ENCODE measurements at regions not wholly inside any gene's neighbourhood (a gene's known extent, or its start where the extent isn't known, plus 50 kb on each side); places are given as distances from the start of the nearest gene placed in this dataset.

DNA sequence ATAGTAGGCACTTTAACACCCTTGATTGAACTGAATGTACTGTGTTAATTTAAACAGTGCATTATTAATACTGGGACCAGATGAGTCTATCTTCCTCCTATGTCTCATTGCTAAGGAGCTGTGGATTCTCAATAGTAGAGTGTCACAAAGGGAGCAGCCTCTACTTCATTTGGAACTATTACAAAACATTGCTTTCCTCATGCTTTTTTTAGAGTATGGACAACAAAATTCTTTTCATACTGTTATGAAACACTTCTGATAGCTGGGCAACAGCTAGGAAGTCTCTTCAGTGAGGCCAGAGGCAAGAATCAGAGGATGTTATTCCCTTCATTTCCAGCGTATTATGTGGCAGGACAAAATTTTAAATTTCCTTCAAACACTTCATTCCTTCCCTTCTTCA lies 160.8 kb downstream of the FBXO8 start:
- FAIRE-seq = no peak
- DNase-seq (ENCODE audit: low spot score in 2 of 2) = no peak

DNA sequence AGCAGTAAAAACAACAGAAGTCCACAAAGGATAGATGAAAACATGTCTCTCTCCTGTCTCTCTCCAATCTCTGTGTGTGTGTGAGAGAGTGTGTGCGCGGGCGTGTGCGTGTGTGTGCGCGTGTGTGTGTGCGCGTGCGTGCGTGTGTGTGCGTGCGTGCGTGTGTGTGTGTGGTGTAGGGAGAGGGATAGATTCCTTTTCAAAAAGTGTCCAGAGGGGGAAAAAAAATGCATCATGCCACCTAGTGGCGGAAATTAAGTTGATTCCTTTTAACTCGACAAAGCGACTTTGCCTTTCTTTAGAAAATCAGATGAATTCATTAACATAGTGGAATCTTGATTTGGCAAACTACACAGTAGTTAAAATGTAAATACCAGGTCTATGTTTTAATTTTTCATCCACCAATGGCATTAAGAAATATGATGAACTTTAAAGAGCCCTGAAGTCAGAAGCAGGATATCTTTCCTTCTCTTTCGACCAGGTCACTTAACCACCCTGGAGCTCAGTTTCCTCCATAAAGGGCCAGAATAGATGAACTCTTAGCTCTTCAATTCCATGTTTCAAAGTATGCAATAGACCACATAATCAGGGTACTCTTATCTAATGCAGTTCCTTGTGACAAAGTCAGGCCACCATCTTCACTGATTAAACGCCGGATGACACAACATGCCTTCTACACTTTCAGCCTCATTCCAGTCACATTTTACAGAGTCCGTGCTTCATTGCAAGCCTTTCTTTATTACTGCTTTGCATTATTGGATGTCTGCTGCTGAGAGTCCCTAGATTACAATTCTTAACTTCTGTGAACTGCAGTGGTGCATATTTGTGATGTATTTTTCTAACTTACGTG lies 162.8 kb downstream of the FBXO8 start:
- no peak for FAIRE-seq
- peak in 1 of 2 donors; percentile 39 for DNase-seq (ENCODE audit: low spot score in 2 of 2)

DNA sequence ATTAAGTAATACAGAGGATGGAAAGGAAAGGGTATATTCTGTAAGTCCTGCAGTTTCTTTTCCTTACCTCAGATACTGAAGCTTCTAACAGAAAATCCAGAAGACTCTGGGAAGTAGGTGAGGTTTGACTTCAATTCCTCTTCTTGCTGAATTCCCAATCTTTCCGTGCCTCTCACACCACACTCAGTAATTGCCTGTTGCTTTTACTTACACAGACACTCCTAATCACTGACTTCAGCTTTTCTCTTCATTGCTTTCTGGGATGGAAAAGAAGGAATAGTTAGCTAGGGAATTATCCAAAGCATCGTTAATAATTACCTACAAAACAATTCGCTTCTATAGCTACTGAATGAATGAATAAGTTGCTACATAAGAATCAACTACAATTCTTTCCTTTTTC lies 163.6 kb downstream of the FBXO8 start:
- DNase-seq (ENCODE audit: low spot score in 2 of 2) (no peak), FAIRE-seq (no peak)

DNA sequence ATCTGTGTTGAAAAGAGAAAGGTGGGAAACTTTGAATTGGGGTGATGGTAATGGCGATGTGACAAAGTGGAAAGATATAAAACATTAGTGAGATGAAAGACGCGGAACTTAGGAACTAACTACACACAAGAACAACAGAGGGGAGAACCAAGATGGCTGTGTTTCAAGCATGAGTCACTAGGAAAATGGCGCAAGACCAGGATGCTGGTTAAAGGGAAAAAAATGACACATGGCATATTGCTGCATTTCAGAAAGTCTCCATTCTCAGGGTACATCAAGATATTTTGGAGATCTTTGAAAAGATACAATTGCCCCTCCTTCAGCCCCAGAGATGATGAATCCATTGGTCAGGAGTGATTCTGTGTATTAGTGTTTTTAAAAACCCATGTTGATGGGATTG lies 164.4 kb downstream of the FBXO8 start:
- FAIRE-seq = no peak

DNA sequence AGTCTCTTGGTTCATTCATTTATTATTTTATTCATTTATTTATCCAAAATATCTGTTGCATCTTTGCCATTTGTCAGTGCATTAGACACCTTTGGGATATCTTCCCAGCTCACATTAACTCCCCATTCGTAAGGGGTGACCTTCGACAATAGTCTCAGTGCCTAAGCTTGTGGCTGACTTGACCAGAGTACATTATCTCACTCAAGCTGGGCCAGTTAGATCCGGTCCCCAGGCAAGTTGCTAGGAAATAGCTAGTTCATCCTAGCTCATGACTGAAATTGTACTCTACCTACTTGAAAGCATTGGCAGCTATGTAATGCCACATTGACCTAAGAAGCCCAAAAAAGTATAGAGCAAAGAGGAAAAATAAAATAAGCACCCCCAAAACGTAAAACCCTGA lies 165.3 kb downstream of the FBXO8 start:
- FAIRE-seq (no peak), DNase-seq (ENCODE audit: low spot score in 2 of 2) (no peak)

More for the DNA sequence above, 164.4 kb downstream of the FBXO8 start:
- DNase-seq (ENCODE audit: low spot score in 2 of 2) = no peak

DNA sequence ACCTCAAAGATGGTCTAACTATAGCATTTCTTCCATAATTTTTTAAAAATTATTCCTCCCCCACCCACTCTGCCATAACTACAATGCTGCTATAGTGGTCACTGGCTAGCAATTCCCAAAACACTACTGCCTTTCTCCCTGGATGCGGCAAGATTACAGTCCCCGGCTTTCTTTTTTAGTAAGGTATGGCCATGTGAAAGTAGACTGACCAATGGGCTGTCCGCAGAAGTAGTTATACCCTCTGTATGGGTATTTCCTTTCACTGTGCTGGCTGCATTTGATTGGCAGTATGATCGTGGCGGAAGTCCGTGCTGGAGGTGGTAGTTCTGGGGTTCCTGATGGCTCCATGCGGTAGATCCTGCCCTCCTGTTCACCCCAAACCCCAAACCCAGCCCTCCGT lies 166.0 kb downstream of the FBXO8 start:
- no peak for FAIRE-seq
- no peak for DNase-seq (ENCODE audit: low spot score in 2 of 2)

DNA sequence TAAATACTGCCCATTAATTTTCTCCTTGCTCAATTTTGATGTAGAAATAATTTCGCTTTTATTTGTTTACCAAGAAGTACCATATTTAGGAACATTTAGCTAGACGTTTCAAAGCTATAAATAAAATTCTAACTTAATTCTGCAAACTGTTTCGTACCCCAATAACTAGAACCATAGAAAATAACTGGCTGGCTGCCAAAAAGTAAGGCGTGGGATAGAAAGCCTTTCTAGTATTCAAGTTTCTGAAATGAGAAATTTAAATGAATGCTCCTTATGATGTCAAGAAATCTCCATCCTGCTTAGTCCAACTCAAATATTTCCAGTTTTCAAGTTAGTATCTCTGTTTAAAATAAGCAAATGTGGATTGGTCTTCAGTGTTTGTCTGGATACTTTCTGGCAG lies 167.4 kb downstream of the FBXO8 start:
- FAIRE-seq (no peak), DNase-seq (ENCODE audit: low spot score in 2 of 2) (no peak)

DNA sequence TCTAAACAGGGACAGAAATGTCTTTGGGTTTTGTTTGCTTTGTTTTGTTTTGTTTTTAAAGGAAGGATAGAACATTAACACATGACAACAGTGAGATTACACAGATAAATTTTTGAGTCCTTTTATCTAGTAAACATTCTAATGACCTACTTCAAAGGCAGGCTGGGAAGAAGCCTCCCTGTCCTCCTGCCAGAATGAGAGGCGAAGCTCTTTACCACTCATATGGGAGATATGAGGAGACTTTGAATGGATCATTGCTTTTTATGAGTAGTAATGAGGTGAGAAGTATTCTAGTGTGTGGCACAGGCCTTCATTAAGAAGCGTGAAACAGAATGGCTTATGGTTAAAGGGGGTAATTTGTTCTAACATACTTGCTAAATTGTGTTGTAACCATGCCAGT lies 172.0 kb downstream of the FBXO8 start:
- DNase-seq (ENCODE audit: low spot score in 2 of 2) (no peak), FAIRE-seq (no peak)

DNA sequence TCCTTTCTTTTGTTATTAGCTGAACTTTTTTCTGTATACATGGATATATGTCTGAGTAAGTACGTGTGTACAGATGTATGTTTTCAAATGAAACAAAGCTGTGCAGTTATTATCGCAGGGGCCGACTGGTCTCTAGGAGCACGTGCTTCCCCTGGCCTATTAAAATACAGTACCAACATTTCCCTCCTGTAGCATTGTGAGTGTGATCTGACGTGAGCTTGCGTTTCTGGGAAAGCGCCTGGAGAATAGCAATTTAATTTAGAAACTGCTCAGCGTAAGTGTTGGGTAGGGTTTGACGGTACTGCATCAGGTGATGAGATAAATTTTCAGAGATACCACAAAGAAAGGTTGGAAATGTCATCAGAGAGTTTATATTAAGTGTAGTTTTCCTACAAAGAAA lies 173.3 kb downstream of the FBXO8 start:
- DNase-seq (ENCODE audit: low spot score in 2 of 2) = no peak
- no peak for FAIRE-seq

DNA sequence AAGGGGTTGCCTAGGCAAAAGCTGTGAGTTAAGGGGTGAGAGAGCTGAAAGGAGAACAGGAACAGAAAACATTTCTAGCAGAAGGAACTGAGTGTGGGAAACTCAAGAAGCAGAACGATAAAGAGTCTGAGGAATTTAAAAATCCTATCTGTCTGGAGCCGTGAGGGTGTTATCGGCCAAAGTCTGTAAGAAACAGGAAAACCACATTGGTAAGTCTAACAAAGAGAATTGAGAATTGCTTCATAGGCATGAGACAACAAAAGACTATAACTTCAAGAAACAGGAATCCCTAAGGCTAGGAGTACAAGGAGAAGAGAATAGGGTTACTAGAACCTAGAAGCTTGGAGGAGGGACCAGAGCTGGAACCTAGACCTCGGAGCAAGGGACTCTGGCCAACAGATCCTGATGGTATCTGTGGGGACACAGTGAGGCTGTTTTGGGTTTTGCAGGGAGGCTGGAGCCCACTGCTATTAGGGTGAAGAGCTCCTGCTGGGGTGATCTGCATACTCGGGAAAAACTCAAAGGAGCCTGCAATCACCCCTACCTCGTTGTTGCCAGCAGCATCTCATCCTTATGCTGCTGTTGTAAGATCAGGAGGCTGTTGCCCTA lies 175.6 kb downstream of the FBXO8 start:
- DNase-seq (ENCODE audit: low spot score in 2 of 2) (no peak), FAIRE-seq (no peak)

DNA sequence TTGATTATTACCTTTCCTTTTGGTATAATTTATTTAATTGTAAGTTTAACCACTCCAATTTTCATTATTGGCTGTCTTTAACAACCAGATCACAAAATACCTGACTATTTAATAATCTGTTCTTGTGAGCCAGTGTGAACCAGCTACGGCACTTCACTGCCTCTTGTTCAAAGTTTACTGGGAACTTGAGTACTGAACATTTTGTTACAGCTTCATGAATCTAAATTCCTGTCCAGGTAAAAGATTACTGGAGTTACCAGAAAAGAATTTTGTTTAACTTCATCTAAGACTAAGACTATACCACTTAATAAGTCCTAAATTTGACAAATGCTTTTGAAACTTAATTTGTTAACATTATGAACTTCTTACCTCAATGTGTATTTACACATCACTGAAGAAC lies 178.3 kb downstream of the FBXO8 start:
- DNase-seq (ENCODE audit: low spot score in 2 of 2) (no peak), FAIRE-seq (no peak)

DNA sequence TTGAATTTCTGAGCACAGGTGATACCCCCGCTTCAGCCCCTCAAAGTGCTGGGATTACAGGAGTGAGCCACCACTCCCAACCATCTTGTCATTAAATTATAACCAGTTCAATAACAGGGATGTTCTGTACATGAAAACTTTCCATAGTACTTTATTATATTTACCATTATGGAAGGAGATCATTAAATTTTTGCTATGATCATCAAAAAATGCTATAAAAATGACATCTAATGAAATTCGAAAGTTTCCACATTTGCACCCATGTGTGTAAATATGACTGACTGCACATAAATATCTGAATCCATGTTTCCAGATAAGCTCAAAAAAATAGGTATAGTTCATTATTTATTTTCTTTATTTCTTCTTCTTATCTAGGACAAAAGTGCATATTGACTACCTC lies 182.6 kb downstream of the FBXO8 start:
- FAIRE-seq (no peak), DNase-seq (ENCODE audit: low spot score in 2 of 2) (no peak)

DNA sequence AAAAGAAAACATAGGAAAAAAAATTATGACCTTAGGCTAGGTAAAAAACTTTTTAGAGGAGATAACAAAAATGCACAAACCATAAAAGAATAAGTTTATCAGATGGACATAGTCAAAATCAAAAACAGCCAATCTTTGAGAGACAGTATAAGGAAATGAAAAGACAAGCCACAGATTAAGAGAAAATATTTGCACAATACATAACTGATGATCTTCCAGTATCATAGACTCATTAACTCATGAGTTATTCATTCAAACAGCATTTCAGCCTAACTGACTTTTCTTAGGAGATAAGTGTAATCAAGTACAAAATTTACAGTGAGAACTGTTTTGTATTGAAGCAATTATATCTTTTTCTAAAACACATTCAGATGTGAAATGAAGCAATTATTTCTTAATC lies 183.8 kb downstream of the FBXO8 start:
- DNase-seq (ENCODE audit: low spot score in 2 of 2) (no peak), FAIRE-seq (no peak)

DNA sequence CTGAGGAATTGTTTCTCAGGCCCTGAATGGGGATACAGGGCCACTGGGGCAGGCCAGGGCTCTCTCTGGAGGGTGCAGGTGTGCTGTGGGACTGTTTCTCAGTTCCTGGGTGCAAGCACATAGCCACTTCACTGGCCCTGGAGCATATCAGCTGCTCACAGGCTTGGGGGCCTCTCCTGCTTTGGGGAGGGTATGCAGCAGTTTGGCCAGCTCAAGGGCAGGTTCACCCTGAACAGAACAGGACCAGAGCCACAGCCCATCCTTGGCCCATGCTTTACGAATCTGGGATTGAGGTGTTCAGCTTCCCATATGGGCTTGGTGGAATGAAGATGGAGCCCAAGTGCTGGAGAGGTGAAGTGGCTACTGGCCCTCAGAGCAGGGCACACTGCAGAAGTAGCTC lies 186.5 kb downstream of the FBXO8 start:
- DNase-seq (ENCODE audit: low spot score in 2 of 2) (no peak), FAIRE-seq (no peak)

DNA sequence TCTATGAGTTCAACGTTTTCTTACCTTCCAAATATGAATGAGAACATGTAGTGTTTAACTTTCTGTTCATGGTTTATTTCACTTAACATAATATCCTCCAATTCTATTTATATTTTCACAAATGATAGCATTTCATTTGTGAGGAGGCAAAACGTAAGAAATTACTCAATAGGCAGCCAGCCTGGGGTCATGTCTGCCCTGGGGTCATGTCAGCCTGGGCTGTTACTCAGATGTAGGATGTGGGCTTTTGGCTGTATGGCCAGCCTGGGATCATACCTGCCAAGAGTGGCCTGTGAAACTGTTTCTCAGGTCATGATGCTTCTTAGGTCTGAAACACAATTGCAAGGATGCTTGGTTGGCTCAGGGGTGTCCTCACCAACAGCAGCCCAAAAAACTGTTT lies 187.0 kb downstream of the FBXO8 start:
- DNase-seq (ENCODE audit: low spot score in 2 of 2) = no peak
- no peak for FAIRE-seq

DNA sequence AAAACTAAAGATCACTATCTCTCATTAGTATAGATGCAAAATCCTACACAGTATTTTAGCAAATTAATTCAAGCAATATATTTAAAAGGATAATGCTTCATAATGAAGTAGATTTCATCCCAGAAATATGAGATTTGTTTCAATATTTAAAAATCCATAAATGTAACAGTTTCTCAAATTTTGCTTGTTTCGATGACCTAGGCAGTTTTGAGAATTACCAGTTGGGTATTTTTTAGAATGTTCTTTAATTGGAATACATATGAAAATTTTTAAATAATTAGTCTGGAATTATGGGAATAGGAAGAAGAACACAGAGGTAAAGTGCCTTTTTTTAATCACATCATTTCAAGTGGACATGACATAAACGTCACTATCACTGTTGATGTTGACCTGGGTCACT lies 192.3 kb downstream of the FBXO8 start:
- FAIRE-seq = no peak
- no peak for DNase-seq (ENCODE audit: low spot score in 2 of 2)

DNA sequence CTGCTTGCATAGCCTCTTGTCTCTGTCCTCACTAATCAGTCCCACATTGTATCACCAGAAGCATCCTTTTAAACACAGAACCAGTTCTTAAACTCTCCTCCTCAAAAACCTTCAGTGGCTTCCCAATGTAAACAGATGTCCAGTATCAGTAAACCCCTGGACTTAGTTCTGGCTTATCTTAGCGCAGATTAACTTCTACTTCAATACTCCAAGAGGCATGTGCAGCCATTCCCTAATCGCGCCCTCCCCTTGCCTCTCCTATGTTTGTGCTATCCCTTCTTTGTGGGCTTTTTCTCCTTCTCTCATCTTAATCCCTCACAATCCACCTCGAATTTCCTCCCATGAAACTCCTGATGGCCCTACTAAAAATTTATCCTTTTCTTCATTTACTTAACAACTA lies 193.8 kb downstream of the FBXO8 start:
- DNase-seq (ENCODE audit: low spot score in 2 of 2) (no peak), FAIRE-seq (no peak)

DNA sequence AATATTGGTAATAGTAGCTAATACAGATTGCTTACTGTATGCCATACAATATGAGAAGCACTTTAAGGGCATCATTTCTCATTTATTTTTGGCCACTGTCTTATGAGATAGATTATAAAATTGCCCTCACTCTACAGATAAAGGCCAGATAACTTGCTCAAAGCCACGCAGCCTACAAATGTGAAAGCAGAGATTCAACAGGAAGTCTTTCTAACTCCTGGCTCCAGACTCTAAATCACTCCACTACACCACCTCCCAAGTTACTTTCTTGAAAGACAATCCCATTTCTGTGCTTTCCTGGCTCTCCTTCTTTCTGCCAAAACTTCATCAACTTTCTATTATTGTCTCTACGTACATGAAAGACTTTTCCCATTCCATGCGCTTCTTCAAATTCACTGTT lies 194.7 kb downstream of the FBXO8 start:
- FAIRE-seq = no peak
- DNase-seq (ENCODE audit: low spot score in 2 of 2) = no peak

DNA sequence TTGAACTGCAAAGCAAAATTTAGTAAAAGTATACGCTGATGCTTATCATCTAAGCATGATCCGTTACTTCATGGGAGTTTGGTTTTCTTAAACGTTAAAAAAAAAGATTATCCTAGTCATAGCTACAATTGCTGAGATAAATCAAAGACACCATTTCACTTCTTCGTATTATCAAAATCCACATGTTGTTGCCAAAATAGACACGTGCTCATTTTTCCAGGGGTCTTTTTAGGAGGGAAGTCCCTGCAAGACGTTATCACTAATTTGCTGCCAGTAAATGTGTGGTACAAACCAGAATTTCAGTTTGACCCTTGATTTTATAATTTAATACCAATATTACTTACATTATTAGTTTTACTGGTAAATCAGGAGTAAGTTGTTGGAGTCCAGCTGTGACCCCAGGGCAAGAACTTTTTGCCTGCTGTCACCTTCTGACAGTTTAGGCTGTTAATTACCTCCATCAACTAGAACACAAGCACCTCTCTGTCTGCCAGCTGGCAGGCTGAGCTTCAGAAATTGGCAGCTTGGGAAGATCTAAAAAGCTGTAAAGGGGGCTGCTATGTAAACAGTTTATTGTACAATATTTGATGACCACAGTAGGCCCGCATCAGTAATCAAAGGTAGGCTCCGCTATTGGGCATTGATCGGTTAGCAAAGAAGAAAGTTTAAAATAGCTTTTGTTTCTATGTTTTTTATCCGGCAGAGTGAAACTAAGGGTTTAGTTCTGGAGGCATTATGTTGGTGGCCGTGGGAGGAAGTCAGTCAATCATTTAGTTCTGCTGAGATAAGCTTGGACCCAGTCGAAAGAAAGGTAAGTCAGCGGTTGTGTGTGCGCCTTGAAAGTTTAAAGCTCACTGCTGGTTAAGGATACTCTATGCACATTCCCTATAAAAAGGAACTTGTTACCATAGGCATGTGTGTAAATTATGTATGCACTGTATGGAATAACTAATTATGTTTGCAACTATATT lies 196.4 kb downstream of the FBXO8 start:
- DNase-seq (ENCODE audit: low spot score in 2 of 2) (no peak), FAIRE-seq (no peak)

DNA sequence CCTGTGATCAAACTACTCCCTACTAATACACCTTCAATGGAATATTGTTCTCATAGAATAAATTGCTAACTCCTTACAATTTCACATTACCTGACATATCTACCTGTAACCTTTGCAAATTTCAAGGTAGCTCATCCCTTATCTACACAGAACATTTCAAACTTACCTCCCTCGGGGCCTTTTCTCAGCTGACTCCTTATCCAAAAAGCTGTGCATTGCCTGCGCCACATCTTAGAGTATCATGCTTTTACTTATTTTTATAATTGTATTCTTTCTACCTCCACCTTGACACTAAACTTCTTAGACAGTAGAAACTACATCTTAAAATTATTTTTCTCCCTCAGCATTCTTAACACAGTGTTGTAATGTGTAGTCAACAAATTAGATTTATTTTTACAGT lies 198.5 kb downstream of the FBXO8 start:
- FAIRE-seq (no peak), DNase-seq (ENCODE audit: low spot score in 2 of 2) (no peak)

DNA sequence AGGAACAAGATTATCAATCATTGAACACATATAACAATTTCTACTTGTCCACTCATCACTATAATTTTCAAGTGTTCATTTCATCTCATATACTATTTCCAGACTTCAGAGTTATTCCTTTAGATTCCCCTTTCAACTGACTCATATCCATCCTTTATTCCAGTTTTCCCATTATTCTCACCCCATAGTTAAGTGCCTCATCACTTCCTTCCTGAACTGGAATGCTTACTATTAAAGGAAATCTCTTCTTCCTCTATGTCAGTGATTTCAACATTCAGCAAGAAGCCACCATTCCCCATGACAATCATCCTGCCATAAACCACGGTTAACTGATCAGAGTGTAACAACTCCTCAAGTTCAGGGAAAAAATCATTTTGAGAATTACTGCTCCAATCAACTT lies 198.9 kb downstream of the FBXO8 start:
- FAIRE-seq = no peak
- no peak for DNase-seq (ENCODE audit: low spot score in 2 of 2)

All from frontal cortex (tissue), 3 donors.